ENCODE measurements at regions not wholly inside any gene's neighbourhood (a gene's known extent, or its start where the extent isn't known, plus 50 kb on each side); places are given as distances from the start of the nearest gene placed in this dataset.
A peak's percentile ranks its signal among the peaks of the same experiment; 100 is the strongest.

DNA sequence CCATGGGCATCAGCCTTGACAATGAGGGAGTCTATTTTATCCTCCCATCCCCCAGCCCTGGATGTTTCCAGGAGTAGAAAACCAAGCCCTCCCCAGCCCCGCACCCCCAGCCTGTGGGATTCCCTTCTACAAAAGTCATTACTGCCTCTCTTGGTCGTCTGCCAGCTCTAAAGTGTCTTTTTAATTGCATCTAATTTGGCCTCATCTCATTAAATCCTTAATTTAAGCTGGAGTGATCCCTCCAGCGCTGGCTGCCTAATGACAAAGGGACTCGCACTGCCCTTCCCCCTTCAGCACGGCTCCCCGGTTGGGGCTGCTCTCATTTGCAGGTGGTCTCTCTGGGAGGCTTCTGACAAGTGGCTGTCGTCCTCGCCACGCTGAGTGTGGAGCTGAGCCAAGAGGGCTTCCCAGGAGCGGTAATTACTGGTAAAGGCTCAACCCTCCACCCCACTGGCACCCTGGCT is 107.9 kb upstream of the ALDH1B1 start:
- peak; percentile 98 for DNase-seq

- DNase-seq: no peak
Measured at GRCh38 chr9:38284039-38284575, 108.4 kb upstream of the ALDH1B1 start.

DNA sequence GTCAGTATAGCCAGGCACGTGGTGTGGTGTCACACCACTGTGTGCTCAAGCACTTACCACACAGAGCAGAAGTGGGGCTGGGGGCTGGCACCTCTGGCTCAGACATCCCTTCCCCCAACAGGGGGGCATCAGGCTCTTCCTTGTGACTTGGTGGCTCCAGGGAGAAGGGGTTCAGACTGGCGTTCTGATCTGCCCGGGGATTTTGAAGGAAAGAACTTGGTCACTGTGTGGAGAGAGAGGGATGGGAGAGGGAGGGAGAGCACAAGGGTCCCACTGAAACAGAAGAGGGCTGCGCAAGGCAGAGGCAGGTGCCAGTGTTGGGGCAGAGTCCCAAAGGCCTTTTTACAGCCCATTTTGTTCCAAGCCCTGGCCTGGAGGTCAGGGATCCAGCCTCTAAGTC is 109.7 kb upstream of the ALDH1B1 start:
- DNase-seq: no peak

DNA sequence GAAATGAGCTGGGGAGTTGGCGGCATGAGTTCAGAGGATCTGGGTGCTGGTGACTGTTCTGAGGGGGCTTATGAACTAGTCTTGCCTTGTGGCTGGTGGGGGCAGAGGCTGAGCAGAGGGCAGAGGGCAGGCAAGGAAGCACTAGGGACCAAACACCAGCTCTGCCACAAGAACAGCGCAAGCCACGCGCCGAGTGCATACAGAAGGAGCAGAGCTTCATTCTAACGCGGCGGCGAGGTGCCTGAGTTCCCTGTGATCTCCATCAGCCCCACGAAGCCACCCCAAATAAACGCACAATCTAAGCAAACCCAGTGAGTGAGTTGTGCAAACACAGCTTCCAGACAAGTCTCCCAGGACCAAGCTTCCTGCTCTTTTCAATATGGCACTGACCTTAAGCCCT is 110.6 kb upstream of the ALDH1B1 start:
- DNase-seq: no peak

- DNase-seq: no peak
Measured at GRCh38 chr9:38281196-38281595, 111.3 kb upstream of the ALDH1B1 start.

GRCh38 chr9:38280251-38280800 is 112.2 kb upstream of the ALDH1B1 start:
- no peak for DNase-seq

DNA sequence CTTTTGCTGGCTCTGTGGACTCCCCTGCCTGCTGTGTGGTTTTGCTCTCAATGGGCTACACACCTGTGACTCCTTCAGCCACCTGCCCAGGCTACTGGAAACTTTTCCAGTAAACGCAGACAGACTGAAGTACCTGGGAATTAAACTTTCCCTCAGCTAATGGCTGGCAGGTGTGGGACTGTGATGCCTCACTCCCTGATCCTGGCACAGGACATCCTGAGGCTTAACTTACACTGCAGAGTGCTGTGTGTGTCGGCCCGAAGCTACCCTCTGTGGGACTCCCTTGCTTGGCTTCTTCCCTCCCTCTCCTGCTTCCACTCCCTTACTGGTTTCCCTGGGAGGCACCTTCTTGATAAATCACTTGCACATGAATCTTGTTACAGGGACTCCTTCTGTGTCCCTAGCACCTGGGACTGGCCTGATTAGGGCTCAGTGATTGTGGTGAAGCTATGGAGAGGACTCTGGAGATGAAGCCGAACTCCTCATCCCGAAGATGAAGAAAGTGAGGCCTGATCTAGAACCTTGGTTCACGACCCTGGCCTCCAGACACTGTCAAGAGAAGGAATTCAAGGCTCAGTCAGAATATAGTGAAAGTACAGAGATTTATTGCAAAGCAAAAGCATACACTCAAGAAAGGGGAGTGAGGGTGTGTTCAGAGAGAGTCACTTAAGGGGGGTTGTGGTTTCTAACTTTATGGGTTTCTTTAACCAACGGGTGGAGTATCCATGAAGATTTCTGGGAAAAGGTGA is 113.4 kb upstream of the ALDH1B1 start:
- DNase-seq: no peak

GRCh38 chr9:38278457-38278856 is 114.0 kb upstream of the ALDH1B1 start:
- DNase-seq: no peak

- DNase-seq: no peak
Measured at GRCh38 chr9:38277601-38278200, 114.8 kb upstream of the ALDH1B1 start.

DNA sequence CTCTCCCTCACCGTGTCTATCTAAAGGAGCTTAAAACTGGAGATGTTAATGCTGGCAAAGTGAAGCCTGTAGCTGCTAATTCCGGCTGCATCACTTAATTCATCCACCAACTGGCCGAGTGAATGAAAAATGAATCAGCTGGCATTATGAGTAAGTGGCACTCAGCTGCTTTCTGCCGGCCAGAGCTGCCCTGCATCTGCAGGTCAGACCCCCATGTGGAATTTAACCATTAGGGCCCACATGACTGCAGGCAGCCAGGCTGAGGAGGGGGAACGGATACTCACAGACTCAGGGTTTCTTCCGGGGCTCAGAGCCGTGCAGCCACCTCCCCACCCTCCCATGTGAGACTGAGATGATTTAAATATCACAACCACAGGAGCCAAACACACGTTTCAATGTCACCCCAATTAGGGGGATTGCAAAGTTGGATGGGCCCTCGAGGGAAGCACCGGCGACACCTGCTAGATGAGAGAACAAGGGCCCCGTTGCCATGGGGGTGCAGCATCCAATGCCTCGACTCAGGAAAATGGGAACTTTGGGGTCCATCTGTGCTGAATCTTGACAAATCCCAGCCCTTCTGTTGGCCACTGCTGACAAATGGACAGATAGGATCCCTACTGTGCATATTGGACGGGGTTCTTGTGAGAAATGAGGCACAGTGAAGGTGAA is 115.6 kb upstream of the ALDH1B1 start:
- DNase-seq: no peak

- no peak for DNase-seq
Measured at GRCh38 chr9:38274800-38275199, 117.7 kb upstream of the ALDH1B1 start.

DNA sequence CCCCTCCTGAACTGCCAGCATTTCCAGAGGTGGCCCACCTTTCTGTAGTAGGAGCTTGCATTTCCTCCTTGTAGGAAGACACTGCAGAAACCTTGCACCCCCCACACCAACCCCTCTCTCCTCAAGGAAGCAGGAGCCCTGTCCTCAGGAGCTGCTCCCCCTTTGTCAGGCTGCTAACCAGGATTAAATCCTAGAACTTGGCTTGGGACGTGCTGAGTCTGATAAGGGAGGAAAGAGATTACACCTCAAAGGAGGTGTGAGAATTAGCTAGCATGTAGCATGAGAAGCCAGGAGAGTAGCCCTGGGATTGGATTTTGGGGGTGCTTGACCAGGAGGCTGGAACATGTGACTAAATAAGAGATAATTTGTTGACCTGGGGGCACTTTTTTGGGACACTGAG is 119.8 kb upstream of the ALDH1B1 start:
- no peak for DNase-seq

- DNase-seq: no peak
Measured at GRCh38 chr9:38271666-38272241, 120.7 kb upstream of the ALDH1B1 start.

DNA sequence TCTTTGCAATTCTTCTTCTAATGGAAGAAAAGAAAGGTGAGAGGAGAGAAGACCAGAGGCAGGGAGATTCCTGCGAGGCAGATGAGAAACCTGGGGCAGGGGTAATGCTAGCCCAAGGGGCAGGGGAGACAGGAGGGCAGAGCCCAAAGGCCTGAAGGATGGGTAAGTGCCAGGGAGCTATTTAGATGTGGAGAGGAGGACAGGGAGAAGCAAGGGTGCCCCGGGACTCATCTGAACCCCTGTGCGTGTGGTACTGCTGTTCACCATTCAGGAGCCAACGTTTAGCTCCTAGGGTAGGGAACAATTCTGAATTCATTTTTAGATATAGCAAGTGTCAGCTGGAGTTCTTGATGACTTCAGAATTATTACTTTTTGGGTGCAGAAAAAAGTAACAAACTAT is 122.7 kb upstream of the ALDH1B1 start:
- no peak for DNase-seq

DNA sequence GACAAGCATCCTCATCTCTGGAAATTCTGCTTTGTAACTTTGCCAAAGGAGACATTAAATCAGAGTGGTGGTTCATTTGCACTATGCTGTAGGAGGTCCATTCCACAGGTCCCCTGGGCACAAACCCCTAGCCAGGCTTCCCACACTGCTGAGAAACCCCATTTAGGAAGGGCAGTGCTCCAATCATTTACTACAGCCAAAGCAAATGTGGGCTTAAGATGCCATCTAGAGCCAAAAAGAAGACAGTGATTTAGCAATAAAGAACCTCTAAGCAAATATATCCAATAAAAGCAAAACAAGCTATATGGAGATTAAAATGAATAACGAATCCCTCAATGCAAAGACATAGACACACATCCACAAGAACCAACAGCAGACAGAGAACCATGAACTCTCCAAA is 129.0 kb upstream of the ALDH1B1 start:
- no peak for DNase-seq

- DNase-seq: no peak
Measured at GRCh38 chr9:38259519-38260218, 132.8 kb upstream of the ALDH1B1 start.

- no peak for DNase-seq
Measured at GRCh38 chr9:38259056-38259455, 133.4 kb upstream of the ALDH1B1 start.

DNA sequence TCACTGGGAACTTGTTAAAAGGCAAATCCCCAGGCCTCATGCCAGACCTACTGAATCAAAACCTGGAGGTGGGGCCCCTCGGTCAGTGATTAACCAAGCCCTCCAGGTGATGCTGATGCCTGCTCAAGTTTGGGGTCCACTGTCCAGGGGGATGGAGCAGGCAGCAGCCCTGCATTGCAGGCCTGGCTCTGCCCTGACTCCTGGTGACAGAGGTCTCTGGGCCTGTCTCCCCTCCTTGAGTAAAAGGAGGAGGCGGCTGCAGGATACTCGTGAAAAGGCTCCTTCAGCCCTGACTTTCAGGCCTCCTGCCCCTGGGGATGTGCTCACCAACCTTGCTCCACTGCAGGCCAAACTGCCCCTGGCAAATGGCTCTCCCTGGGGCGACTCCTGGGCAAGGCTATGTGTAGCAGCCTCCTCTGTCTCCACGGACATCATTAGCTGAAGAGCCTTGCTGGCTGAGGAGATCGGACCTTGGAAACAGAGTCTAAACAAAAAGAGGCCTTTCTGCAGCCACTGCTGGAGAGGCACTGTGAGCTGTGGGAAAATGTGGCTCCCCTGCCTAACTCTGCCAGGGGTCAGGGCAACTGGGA is 134.8 kb upstream of the ALDH1B1 start:
- no peak for DNase-seq

DNA sequence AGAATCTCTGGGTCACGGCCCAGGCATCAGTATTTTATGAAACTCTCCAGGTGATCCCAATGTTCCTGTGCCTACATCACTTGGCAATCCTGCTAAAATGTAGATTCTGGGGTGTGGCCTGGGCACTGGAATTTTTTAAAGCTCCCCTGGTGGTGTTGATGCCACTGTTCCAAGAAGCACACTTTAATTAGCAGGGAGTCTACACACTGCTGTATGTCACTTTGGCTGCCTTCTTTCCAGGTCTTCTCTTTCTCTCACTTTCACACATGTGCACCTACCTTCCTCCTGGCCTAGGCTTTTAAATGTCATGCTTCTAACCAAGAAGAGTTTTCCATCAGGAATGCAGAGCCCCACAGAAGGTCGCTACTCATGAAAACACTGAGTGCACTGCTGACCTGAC is 136.0 kb upstream of the ALDH1B1 start:
- no peak for DNase-seq

- DNase-seq: no peak
Measured at GRCh38 chr9:38255599-38255998, 136.9 kb upstream of the ALDH1B1 start.

DNA sequence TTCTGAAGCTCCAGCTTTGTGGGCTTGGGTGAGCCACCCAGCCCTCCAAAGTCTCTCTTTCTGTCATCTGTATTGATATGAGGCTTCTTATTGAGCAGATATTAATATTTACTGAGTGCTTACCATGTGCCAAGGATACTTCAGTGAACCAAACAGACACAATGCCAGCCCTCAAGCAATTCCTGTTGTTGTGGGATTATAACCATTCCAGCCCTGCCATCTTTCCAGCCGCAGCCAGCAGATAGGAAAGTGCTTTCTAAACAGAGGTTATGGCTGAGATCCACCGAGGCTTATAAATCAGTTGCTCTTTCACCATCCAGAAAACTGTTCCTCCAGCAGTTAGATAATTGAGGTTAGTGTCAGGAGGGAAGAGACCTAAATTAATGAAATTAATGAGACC is 137.7 kb upstream of the ALDH1B1 start:
- DNase-seq: no peak

DNA sequence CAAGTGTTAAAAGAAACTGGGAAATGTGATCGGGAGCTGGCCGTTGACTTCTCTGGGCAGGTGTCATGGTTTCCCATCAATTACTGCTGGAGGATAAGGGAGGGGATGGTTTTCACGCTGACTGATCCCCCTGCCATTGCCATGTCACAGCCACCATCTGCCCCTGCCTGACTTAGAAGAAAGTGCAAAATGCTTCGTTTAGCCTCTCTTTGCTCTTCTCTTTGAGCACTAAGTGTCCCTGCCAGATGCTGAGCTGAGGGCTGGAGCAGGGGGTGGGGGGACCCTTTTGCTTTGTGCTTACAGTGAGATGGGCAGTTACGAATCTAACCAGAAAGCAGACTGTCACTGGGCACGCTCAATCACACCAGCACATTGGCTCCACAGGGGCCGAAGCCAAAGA is 138.4 kb upstream of the ALDH1B1 start:
- DNase-seq: no peak

Data from NCI-H1105 (cell line).